OCI-LY7 (cell line): ENCODE measurements at regions not wholly inside any gene's neighbourhood (a gene's known extent, or its start where the extent isn't known, plus 50 kb on each side); places are given as distances from the start of the nearest gene placed in this dataset.

ENCODE experiments used
- EZH2phosphoT487 ChIP-seq: fragments of 200-600 bp; sonication (generic); IDR thresholded peaks from 2 replicates; pipeline ENCODE4 v1.6.1; 2018; ENCODE audit warnings: low read depth, borderline replicate concordance, mild to moderate bottlenecking, mixed run types, antibody characterized with exemption, low read length, moderate library complexity, mixed read lengths
- TF ChIP-seq, protein P1 (sequence below): fragments of 200-600 bp; sonication (generic); conservative IDR thresholded peaks from 2 replicates; pipeline ENCODE4 v1.5.1; 2014; ENCODE audit warnings: mild to moderate bottlenecking, antibody characterized with exemption, low read length, moderate library complexity, mixed read lengths

DNA sequence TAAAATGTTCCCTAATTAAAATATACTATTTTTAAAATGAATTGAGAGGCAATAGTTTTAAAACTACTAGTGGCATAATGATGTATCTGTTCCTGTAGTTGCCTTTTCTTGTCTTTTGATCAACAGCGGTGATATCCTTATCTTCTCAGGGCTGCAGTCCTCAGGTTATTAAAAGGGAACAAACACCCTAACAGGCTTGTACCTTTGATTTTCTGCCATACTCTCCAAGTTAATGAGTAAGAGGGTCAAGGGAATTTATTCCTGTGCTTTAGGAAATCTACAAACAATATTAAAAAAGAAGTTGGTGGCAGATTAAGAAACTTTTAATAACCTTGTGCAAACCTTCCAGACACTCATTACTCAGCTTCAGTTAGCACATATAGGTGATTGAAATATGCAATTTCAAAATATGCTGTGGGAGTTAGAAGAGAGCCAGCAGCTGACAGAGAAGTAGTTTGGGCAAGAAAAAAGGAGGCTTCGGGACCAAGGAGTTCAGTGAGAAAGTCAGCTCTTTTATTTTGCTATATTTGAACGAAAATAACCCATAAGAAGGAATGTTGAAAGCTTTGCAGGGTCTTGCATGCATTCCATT is 81.0 kb upstream of the TLE4 start:
- TF ChIP-seq, protein P1, sequence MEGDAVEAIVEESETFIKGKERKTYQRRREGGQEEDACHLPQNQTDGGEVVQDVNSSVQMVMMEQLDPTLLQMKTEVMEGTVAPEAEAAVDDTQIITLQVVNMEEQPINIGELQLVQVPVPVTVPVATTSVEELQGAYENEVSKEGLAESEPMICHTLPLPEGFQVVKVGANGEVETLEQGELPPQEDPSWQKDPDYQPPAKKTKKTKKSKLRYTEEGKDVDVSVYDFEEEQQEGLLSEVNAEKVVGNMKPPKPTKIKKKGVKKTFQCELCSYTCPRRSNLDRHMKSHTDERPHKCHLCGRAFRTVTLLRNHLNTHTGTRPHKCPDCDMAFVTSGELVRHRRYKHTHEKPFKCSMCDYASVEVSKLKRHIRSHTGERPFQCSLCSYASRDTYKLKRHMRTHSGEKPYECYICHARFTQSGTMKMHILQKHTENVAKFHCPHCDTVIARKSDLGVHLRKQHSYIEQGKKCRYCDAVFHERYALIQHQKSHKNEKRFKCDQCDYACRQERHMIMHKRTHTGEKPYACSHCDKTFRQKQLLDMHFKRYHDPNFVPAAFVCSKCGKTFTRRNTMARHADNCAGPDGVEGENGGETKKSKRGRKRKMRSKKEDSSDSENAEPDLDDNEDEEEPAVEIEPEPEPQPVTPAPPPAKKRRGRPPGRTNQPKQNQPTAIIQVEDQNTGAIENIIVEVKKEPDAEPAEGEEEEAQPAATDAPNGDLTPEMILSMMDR = no peak
- no peak for TF ChIP-seq EZH2phosphoT487
